Neural cell (in vitro differentiated cells): ENCODE measurements at regions not wholly inside any gene's neighbourhood (a gene's known extent, or its start where the extent isn't known, plus 50 kb on each side); places are given as distances from the start of the nearest gene placed in this dataset.

Source experiments
- H2AFZ ChIP-seq: fragments of 200-600, 300-800 bp; sonication (generic), shearing (Covaris generic); 2 replicates; pipeline ENCODE4 v1.6.0; 2014; ENCODE audit warnings: low read depth, mild to moderate bottlenecking, antibody characterized with exemption, low read length, moderate library complexity
- H3F3A ChIP-seq: fragments of 200-600 bp; shearing (Covaris generic); 2 replicates; pipeline ENCODE4 v1.6.1; 2016; ENCODE audit warnings: mild to moderate bottlenecking, moderate library complexity, mixed read lengths, antibody characterized with exemption, low read length; ENCODE audit not compliant: insufficient read depth, poor library complexity, severe bottlenecking
- H3K27ac ChIP-seq: fragments of 200-600, 300-800 bp; sonication (generic), shearing (Covaris generic); 2 replicates; pipeline ENCODE4 v1.5.1; 2014; ENCODE audit warnings: mild to moderate bottlenecking, low read length, moderate library complexity
- H3K27me3 ChIP-seq: fragments of 300-800, 200-600 bp; sonication (generic), shearing (Covaris generic); 2 replicates; pipeline ENCODE4 v1.6.0; 2014; ENCODE audit warnings: mild to moderate bottlenecking, low read depth, low read length, moderate library complexity; ENCODE audit not compliant: insufficient read depth
- H3K36me3 ChIP-seq: fragments of 300-800, 200-600 bp; sonication (generic), shearing (Covaris generic); 2 replicates; pipeline ENCODE4 v1.5.1; 2014; ENCODE audit warnings: mild to moderate bottlenecking, antibody characterized with exemption, low read length, moderate library complexity; ENCODE audit not compliant: insufficient read depth
- H3K4me2 ChIP-seq: fragments of 300-800, 200-600 bp; sonication (generic), shearing (Covaris generic); 2 replicates; pipeline ENCODE4 v1.6.0; 2014; ENCODE audit warnings: mild to moderate bottlenecking, low read length
- H3K4me3 ChIP-seq: fragments of 300-800, 200-600 bp; sonication (generic), shearing (Covaris generic); 2 replicates; pipeline ENCODE4 v1.5.1; 2014; ENCODE audit warnings: mild to moderate bottlenecking, low read length, moderate library complexity
- H3K79me2 ChIP-seq: fragments of 200-600 bp; shearing (Covaris generic); replicated peaks from 2 replicates; pipeline ENCODE4 v1.6.0; 2014; ENCODE audit warnings: mild to moderate bottlenecking, low read length, moderate library complexity; ENCODE audit not compliant: insufficient read depth
- H3K9ac ChIP-seq: fragments of 300-800, 200-600 bp; sonication (generic), shearing (Covaris generic); 2 replicates; pipeline ENCODE4 v1.6.1; 2016; ENCODE audit warnings: mild to moderate bottlenecking, low read length, mixed read lengths
- H3K9me2 ChIP-seq: fragments of 200-600 bp; shearing (Covaris generic); 2 replicates; pipeline ENCODE4 v1.6.1; 2016; ENCODE audit warnings: mild to moderate bottlenecking, low read length, mixed read lengths; ENCODE audit not compliant: insufficient read depth
- H3K9me3 ChIP-seq: fragments of 200-600, 300-800 bp; sonication (generic), shearing (Covaris generic); 2 replicates; pipeline ENCODE4 v1.6.1; 2016; ENCODE audit warnings: mild to moderate bottlenecking, mixed run types, low read length, moderate library complexity, mixed read lengths
- H4K20me1 ChIP-seq: fragments of 200-600 bp; shearing (Covaris generic); 2 replicates; pipeline ENCODE4 v1.6.1; 2016; ENCODE audit warnings: mild to moderate bottlenecking, mixed run types; ENCODE audit not compliant: insufficient read depth
- EP300 ChIP-seq: fragments of 450-650 bp; conservative IDR thresholded peaks from 2 replicates; pipeline ENCODE4 v1.6.1; 2014; ENCODE audit warnings: antibody characterized with exemption, mild to moderate bottlenecking, moderate library complexity; ENCODE audit not compliant: poor library complexity, severe bottlenecking
- EZH2 ChIP-seq: fragments of 200-600, 300-800 bp; shearing (Covaris generic), sonication (generic); IDR thresholded peaks from 2 replicates; pipeline ENCODE4 v1.6.1; 2014; ENCODE audit warnings: antibody characterized with exemption, low read length, borderline replicate concordance, mild to moderate bottlenecking; ENCODE audit not compliant: insufficient read depth, poor library complexity, severe bottlenecking
- MXI1 ChIP-seq: fragments of 450-650 bp; conservative IDR thresholded peaks from 2 replicates; pipeline ENCODE4 v1.6.1; 2014; ENCODE audit warnings: antibody characterized with exemption, mild to moderate bottlenecking; ENCODE audit not compliant: poor library complexity, severe bottlenecking
- POLR2AphosphoS5 ChIP-seq: IDR thresholded peaks from 2 replicates; pipeline ENCODE4 v1.6.1; 2012
- RAD21 ChIP-seq: fragments of 450-650 bp; conservative IDR thresholded peaks from 2 replicates; pipeline ENCODE4 v1.6.1; 2014; ENCODE audit warnings: antibody characterized with exemption, mild to moderate bottlenecking, moderate library complexity
- SMC3 ChIP-seq: fragments of 450-650 bp; conservative IDR thresholded peaks from 2 replicates; pipeline ENCODE4 v1.6.1; 2014; ENCODE audit warnings: antibody characterized with exemption, mild to moderate bottlenecking, moderate library complexity; ENCODE audit not compliant: poor library complexity
- TAF1 ChIP-seq: IDR thresholded peaks from 2 replicates; pipeline ENCODE4 v1.6.1; 2012; ENCODE audit warnings: low read depth
- TF ChIP-seq, protein P1 (sequence below): IDR thresholded peaks from 2 replicates; pipeline ENCODE4 v1.6.1; 2012; ENCODE audit warnings: borderline replicate concordance
- TF ChIP-seq, protein P2 (sequence below): fragments of 450-650 bp; IDR thresholded peaks from 2 replicates; pipeline ENCODE4 v1.5.1; 2014; ENCODE audit warnings: antibody characterized with exemption, mild to moderate bottlenecking, moderate library complexity; ENCODE audit not compliant: poor library complexity, severe bottlenecking

DNA sequence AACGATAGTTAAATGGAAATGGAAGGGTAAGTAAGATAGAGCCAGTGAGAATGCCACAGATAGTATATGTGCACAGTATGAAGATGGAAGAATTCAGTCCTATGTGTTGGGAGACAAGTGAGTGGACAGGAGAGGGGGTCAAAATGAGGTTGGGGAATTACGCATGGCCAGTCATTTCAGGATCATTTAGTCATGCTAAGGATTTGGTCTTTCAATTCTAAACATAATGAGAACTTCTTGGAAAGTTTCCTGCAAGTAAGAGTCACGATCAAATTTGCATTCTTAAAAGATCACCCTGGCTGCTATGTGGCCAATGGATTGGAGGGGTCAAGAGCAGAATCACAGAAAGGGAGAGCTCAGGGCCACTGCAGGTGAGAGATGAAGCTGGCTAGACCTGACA is 64.0 kb upstream of the KCNK2 start:
- Histone ChIP-seq H3K9me2 (no peaks in the 10 kb centered on the region), H3K36me3 (no peaks in the 10 kb centered on the region), H3K9me3 (no peaks in the 10 kb centered on the region), H3K9ac (no peak overlapping the region), H4K20me1 (no peaks in the 10 kb centered on the region), H2AFZ (no peak overlapping the region), H3K27me3 (no peaks in the 10 kb centered on the region), H3K79me2 (no peaks in the 10 kb centered on the region), H3K4me3 (no peak overlapping the region), H3K27ac (no peak overlapping the region), H3K4me2 (no peak overlapping the region), H3F3A (no peaks in the 10 kb centered on the region)
- TF ChIP-seq, protein P1, sequence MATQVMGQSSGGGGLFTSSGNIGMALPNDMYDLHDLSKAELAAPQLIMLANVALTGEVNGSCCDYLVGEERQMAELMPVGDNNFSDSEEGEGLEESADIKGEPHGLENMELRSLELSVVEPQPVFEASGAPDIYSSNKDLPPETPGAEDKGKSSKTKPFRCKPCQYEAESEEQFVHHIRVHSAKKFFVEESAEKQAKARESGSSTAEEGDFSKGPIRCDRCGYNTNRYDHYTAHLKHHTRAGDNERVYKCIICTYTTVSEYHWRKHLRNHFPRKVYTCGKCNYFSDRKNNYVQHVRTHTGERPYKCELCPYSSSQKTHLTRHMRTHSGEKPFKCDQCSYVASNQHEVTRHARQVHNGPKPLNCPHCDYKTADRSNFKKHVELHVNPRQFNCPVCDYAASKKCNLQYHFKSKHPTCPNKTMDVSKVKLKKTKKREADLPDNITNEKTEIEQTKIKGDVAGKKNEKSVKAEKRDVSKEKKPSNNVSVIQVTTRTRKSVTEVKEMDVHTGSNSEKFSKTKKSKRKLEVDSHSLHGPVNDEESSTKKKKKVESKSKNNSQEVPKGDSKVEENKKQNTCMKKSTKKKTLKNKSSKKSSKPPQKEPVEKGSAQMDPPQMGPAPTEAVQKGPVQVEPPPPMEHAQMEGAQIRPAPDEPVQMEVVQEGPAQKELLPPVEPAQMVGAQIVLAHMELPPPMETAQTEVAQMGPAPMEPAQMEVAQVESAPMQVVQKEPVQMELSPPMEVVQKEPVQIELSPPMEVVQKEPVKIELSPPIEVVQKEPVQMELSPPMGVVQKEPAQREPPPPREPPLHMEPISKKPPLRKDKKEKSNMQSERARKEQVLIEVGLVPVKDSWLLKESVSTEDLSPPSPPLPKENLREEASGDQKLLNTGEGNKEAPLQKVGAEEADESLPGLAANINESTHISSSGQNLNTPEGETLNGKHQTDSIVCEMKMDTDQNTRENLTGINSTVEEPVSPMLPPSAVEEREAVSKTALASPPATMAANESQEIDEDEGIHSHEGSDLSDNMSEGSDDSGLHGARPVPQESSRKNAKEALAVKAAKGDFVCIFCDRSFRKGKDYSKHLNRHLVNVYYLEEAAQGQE = no peak

DNA sequence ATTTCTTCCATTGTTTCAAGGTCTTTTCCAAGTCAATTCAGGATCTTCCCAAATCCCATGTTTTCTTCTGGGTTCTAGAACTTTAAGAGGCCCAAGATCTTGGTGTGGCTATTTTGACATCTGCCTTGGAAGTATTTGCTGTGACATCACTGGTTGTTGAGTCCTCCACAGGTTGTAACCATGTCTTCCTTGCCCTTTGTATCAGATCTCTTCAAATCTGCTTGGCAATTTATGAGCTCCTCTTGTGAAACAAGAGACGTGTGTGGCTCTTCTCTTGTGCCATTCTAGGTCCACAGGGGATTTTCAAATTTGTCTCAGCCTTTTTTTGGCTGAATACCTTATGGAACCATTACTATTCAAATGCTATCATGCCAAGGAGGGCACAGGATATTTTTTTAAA is 60.3 kb upstream of the KCNK2 start:
- Histone ChIP-seq H3K79me2 (no peaks in the 10 kb centered on the region), H3K36me3 (no peaks in the 10 kb centered on the region), H3K9ac (no peak overlapping the region), H3K27ac (no peak overlapping the region), H3K27me3 (no peaks in the 10 kb centered on the region), H3K4me2 (no peak overlapping the region), H3K9me2 (no peaks in the 10 kb centered on the region), H3K4me3 (no peak overlapping the region), H4K20me1 (no peaks in the 10 kb centered on the region), H2AFZ (no peak overlapping the region), H3F3A (no peaks in the 10 kb centered on the region), H3K9me3 (no peaks in the 10 kb centered on the region)
- TF ChIP-seq RAD21 = no peak
- TF ChIP-seq MXI1 = no peak
- TF ChIP-seq TAF1 = no peak
- TF ChIP-seq, protein P1 = no peak
- TF ChIP-seq, protein P2, sequence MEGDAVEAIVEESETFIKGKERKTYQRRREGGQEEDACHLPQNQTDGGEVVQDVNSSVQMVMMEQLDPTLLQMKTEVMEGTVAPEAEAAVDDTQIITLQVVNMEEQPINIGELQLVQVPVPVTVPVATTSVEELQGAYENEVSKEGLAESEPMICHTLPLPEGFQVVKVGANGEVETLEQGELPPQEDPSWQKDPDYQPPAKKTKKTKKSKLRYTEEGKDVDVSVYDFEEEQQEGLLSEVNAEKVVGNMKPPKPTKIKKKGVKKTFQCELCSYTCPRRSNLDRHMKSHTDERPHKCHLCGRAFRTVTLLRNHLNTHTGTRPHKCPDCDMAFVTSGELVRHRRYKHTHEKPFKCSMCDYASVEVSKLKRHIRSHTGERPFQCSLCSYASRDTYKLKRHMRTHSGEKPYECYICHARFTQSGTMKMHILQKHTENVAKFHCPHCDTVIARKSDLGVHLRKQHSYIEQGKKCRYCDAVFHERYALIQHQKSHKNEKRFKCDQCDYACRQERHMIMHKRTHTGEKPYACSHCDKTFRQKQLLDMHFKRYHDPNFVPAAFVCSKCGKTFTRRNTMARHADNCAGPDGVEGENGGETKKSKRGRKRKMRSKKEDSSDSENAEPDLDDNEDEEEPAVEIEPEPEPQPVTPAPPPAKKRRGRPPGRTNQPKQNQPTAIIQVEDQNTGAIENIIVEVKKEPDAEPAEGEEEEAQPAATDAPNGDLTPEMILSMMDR = no peak
- no peak for TF ChIP-seq EZH2
- TF ChIP-seq EP300 = no peak
- TF ChIP-seq SMC3 = no peak
- TF ChIP-seq POLR2AphosphoS5 = no peak
